Kidney epithelial cell (primary cell): ENCODE measurements at regions not wholly inside any gene's neighbourhood (a gene's known extent, or its start where the extent isn't known, plus 50 kb on each side); places are given as distances from the start of the nearest gene placed in this dataset.

Experiments used
- DNase-seq: peaks from one replicate; pipeline ENCODE4 v3.0.0-alpha.2; 2010; ENCODE audit warnings: low read depth
- H3K27me3 ChIP-seq: 2 replicates; pipeline ENCODE4 v1.6.0; 2011; ENCODE audit warnings: low read length; ENCODE audit not compliant: control insufficient read depth, insufficient read depth
- H3K36me3 ChIP-seq: 2 replicates; pipeline ENCODE4 v1.5.1; 2011; ENCODE audit warnings: low read length; ENCODE audit not compliant: control insufficient read depth, insufficient read depth
- H3K4me3 ChIP-seq: 2 replicates; pipeline ENCODE4 v1.5.1; 2011; ENCODE audit warnings: low read depth, mild to moderate bottlenecking, control low read depth, low read length
- CTCF ChIP-seq: IDR thresholded peaks from 2 replicates; pipeline ENCODE4 v1.5.1; 2011; ENCODE audit warnings: mild to moderate bottlenecking, moderate library complexity, low read length, control low read depth, inconsistent platforms; ENCODE audit not compliant: insufficient read depth, poor library complexity, severe bottlenecking

- H3K4me3 ChIP-seq = no peak overlapping the region
- TF ChIP-seq CTCF = no peak
- no peaks in the 10 kb centered on the region for H3K36me3 ChIP-seq
- DNase-seq = no peak
- H3K27me3 ChIP-seq = peaks cover 2% of the 10 kb centered on the region
Observed at GRCh38 chr1:164914208-164914607, 355.2 kb downstream of the PBX1 start.

- Histone ChIP-seq H3K27me3 (peaks cover 2% of the 10 kb centered on the region), H3K4me3 (no peak overlapping the region), H3K36me3 (no peaks in the 10 kb centered on the region)
- TF ChIP-seq CTCF = no peak
- DNase-seq = no peak
Observed at GRCh38 chr1:164912290-164912689, 353.3 kb downstream of the PBX1 start.

- Histone ChIP-seq H3K4me3 (no peak overlapping the region), H3K36me3 (no peaks in the 10 kb centered on the region), H3K27me3 (peaks cover 2% of the 10 kb centered on the region)
- no peak for DNase-seq
- no peak for TF ChIP-seq CTCF
Observed at GRCh38 chr1:164910671-164911070, 351.7 kb downstream of the PBX1 start.

- Histone ChIP-seq H3K4me3 (no peak overlapping the region), H3K27me3 (no peaks in the 10 kb centered on the region), H3K36me3 (no peaks in the 10 kb centered on the region)
- no peak for DNase-seq
- TF ChIP-seq CTCF = no peak
Observed at GRCh38 chr1:164907666-164908065, 348.7 kb downstream of the PBX1 start.

GRCh38 chr1:164905869-164906268, 346.9 kb downstream of the PBX1 start:
- Histone ChIP-seq H3K27me3 (no peaks in the 10 kb centered on the region), H3K36me3 (no peaks in the 10 kb centered on the region), H3K4me3 (no peak overlapping the region)
- TF ChIP-seq CTCF = no peak
- DNase-seq = no peak

GRCh38 chr1:164902491-164902890, 343.5 kb downstream of the PBX1 start:
- Histone ChIP-seq H3K27me3 (no peaks in the 10 kb centered on the region), H3K36me3 (no peaks in the 10 kb centered on the region), H3K4me3 (no peak overlapping the region)
- TF ChIP-seq CTCF = no peak
- no peak for DNase-seq
